C4-2B (cell line): ENCODE measurements at regions not wholly inside any gene's neighbourhood (a gene's known extent, or its start where the extent isn't known, plus 50 kb on each side); places are given as distances from the start of the nearest gene placed in this dataset.

Experiments used
- CTCF ChIP-seq: fragments of 450-650 bp; conservative IDR thresholded peaks from 2 replicates; pipeline ENCODE4 v1.5.1; 2017; ENCODE audit warnings: mild to moderate bottlenecking
- ZFX ChIP-seq: fragments of 450-650 bp; IDR thresholded peaks from 2 replicates; pipeline ENCODE4 v1.6.1; 2017

GRCh38 chr5:51082741-51083140 lies 300.5 kb upstream of the ISL1 start:
- no peak for TF ChIP-seq ZFX
- TF ChIP-seq CTCF: no peak
